B cell (primary cell): ENCODE measurements at regions not wholly inside any gene's neighbourhood (a gene's known extent, or its start where the extent isn't known, plus 50 kb on each side); places are given as distances from the start of the nearest gene placed in this dataset.

Experiments used
- ATAC-seq: fragments of 200-7000 bp; cut with Tn5 transposase; one replicate; pipeline ENCODE4 v1.10.0; 2021; ENCODE audit warnings: low read depth, mild to moderate bottlenecking, moderate number of reproducible peaks, moderate library complexity
- CTCF ChIA-PET: fragments of 350-600 bp; sonication (Branson Sonifier 250); formaldehyde crosslinking; loops from one replicate; lab custom pipeline; 2021; ENCODE audit warnings: antibody characterized with exemption, inconsistent platforms; lab: Charles Lee
- POLR2A ChIA-PET: fragments of 350-600 bp; sonication (Branson Sonifier 250); formaldehyde crosslinking; loops from one replicate; lab custom pipeline; 2021; ENCODE audit warnings: antibody characterized with exemption; lab: Charles Lee
- DNase-seq: peaks from one replicate; pipeline ENCODE4 v3.0.0; 2013
- H2AFZ ChIP-seq: 2 replicates; pipeline ENCODE4 v1.6.1; 2012; ENCODE audit warnings: mild to moderate bottlenecking, low read depth, low read length; ENCODE audit not compliant: insufficient read depth, poor library complexity, severe bottlenecking
- H3K27ac ChIP-seq, 2 donors: 1 replicate in 1 of 2; 2 replicates in 1 of 2; pipeline ENCODE4 v1.5.1; 2012 to 2013; ENCODE audit warnings: low read length in 2 of 2, mild to moderate bottlenecking in 2 of 2, moderate library complexity in 1 of 2
- H3K27me3 ChIP-seq, 4 experiments: fragments of 200-600 bp in 1 of 4; sonication (generic) in 1 of 4; replicated peaks in 1 of 4; 1 replicate in 2 of 4; 2 replicates in 2 of 4; pipeline versions ENCODE4 v1.6.1 to v1.7.0; 2013 to 2016; ENCODE audit warnings: low read length in 3 of 4, mild to moderate bottlenecking in 2 of 4, mixed read lengths in 1 of 4, moderate library complexity in 1 of 4; ENCODE audit not compliant: insufficient read depth in 4 of 4, control insufficient read depth in 3 of 4; ENCODE audit errors: control extremely low read depth in 1 of 4
- H3K36me3 ChIP-seq, 2 experiments: replicated peaks in 1 of 2; 1 replicate in 1 of 2; 2 replicates in 1 of 2; pipeline versions ENCODE4 v1.6.1 to v1.7.1; 2013; ENCODE audit warnings: low read length in 1 of 2; ENCODE audit not compliant: insufficient read depth in 2 of 2, control insufficient read depth in 1 of 2; ENCODE audit errors: control extremely low read depth in 1 of 2, extremely low read depth in 1 of 2
- H3K4me1 ChIP-seq, 2 donors: fragments of 200-600 bp in 1 of 2; sonication (generic) in 1 of 2; 1 replicate in 1 of 2; 2 replicates in 1 of 2; pipeline versions ENCODE4 v1.5.1 to v1.6.1; 2013 to 2017; ENCODE audit warnings: low read length in 2 of 2; ENCODE audit not compliant: control insufficient read depth in 2 of 2, insufficient read depth in 2 of 2
- H3K4me2 ChIP-seq: replicated peaks from 2 replicates; pipeline ENCODE3; 2012; ENCODE audit warnings: mild to moderate bottlenecking, low read depth, low read length; ENCODE audit not compliant: poor library complexity, severe bottlenecking
- H3K4me3 ChIP-seq, 5 experiments: fragments of 200-600 bp in 1 of 5; sonication (generic) in 1 of 5; 1 replicate in 3 of 5; 2 replicates in 2 of 5; pipeline versions ENCODE4 v1.5.1 to v1.7.0; 2011 to 2016; ENCODE audit warnings: low read length in 4 of 5, mild to moderate bottlenecking in 4 of 5, low read depth in 2 of 5, control low read depth in 1 of 5, moderate library complexity in 1 of 5; ENCODE audit not compliant: insufficient read depth in 1 of 5; ENCODE audit errors: control extremely low read depth in 1 of 5, extremely low read depth in 1 of 5
- H3K79me2 ChIP-seq: fragments of 200-600 bp; sonication (generic); one replicate; pipeline ENCODE4 v1.6.0; 2016; ENCODE audit warnings: low read length; ENCODE audit not compliant: control insufficient read depth, insufficient read depth
- H3K9ac ChIP-seq: fragments of 200-600 bp; sonication (generic); 2 replicates; pipeline ENCODE4 v1.6.1; 2017; ENCODE audit warnings: mild to moderate bottlenecking, low read length, moderate library complexity
- H3K9me3 ChIP-seq, 3 donors: one replicate each; pipeline versions ENCODE4 v1.6.1 to v1.7.1; 2013; ENCODE audit warnings: low read length in 2 of 3; ENCODE audit not compliant: control insufficient read depth in 2 of 3, insufficient read depth in 1 of 3; ENCODE audit errors: control extremely low read depth in 1 of 3
- H4K20me1 ChIP-seq: 2 replicates; pipeline ENCODE4 v1.6.0; 2012; ENCODE audit warnings: mild to moderate bottlenecking, low read length; ENCODE audit not compliant: insufficient read depth, control insufficient read depth, poor library complexity, severe bottlenecking
- H3K27ac Mint-ChIP-seq: one replicate; pipeline ENCODE4 v1.8.0; 2021; ENCODE audit warnings: mixed read lengths
- H3K27me3 Mint-ChIP-seq: one replicate; pipeline ENCODE4 v1.8.0; 2021; ENCODE audit warnings: mixed read lengths
- H3K4me1 Mint-ChIP-seq: one replicate; pipeline ENCODE4 v1.8.0; 2021; ENCODE audit warnings: mixed read lengths
- H3K4me3 Mint-ChIP-seq: one replicate; pipeline ENCODE4 v1.8.0; 2021; ENCODE audit warnings: mixed read lengths
- H3K9me3 Mint-ChIP-seq: one replicate; pipeline ENCODE4 v1.8.0; 2022; ENCODE audit warnings: mixed read lengths; ENCODE audit not compliant: insufficient read depth
- EZH2 ChIP-seq: IDR thresholded peaks from 2 replicates; pipeline ENCODE4 v1.6.1; 2012; ENCODE audit warnings: borderline replicate concordance, low read depth, mild to moderate bottlenecking, moderate library complexity, low read length; ENCODE audit not compliant: insufficient read depth, poor library complexity, severe bottlenecking
- WGBS: methylation state at CpG from one replicate; pipeline ENCODE4 v1.1.5; 2013; ENCODE audit warnings: missing lambda C conversion rate; ENCODE audit not compliant: insufficient coverage; 5-methylcytosine and 5-hydroxymethylcytosine counted together
- intact Hi-C: fragments of 100-400 bp; cut with micrococcal nuclease; formaldehyde crosslinking; loops from one replicate; pipeline ENCODE4 v1.10.0; 2022
- TF ChIP-seq, protein P1 (sequence below): fragments of 200-600 bp; IDR thresholded peaks from one replicate; pipeline ENCODE4 v1.8.0; 2022; ENCODE audit warnings: antibody characterized with exemption, mild to moderate bottlenecking

GRCh38 chr2:206876216-206876860 lies 63.0 kb upstream of the CPO start:
- ATAC-seq, result no peak

DNA sequence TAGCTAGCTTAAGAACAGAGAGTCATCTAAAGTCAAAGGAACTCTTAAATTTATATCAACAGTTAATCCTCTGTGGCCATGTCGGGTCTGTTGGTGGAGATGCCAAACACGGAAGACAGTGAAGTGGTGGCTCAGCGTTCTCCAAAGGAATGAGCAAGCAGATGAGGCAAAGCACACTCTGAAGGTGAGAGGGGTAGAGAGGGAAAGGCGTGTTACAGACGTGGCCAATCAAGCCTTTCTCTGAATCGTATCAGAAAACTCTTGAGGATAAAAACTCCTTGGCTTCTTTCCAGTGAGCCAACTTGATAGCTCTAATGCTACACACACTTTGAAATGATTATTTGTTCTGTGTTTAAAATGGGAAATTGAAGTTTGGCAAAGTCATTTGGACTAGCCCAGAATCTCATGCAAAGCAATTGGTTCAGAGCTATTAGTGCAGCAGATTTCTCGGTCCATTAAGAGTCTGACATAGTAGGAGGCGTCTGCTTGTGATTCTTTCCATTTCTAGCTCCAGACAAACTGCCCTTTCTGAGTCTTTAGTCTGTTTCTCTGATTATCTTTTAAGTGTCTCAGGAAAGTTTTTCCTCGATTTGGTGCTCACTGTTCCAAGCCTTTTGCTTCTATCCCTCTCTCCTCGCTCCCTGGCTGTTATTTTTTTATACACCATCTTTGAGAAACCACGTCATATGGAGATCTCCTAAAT lies 57.5 kb upstream of the CPO start:
- Histone ChIP-seq H3K27ac (no peak overlapping the region), H3K4me2 (no peak overlapping the region), H4K20me1 (no peaks in the 10 kb centered on the region), H3K79me2 (no peaks in the 10 kb centered on the region), H3K36me3 (no peaks in the 10 kb centered on the region), H3K4me3 (no peak overlapping the region), H3K9ac (no peak overlapping the region), H3K4me1 (no peaks in the 10 kb centered on the region), H3K9me3 (no peaks in the 10 kb centered on the region), H3K27me3 (no peaks in the 10 kb centered on the region), H2AFZ (no peak overlapping the region)
- no peak overlapping the region for H3K4me3 Mint-ChIP-seq
- 89% methylated on average over 7 of the region's 11 CpGs for WGBS
- H3K9me3 Mint-ChIP-seq, result no peaks in the 10 kb centered on the region
- ATAC-seq (no peak), DNase-seq (no peak)
- no peaks in the 10 kb centered on the region for H3K4me1 Mint-ChIP-seq
- H3K27ac Mint-ChIP-seq, result no peak overlapping the region
- H3K27me3 Mint-ChIP-seq, result no peaks in the 10 kb centered on the region
- intact Hi-C loops, result no loop called here
- TF ChIP-seq EZH2, result no peak
- TF ChIP-seq, protein P1, sequence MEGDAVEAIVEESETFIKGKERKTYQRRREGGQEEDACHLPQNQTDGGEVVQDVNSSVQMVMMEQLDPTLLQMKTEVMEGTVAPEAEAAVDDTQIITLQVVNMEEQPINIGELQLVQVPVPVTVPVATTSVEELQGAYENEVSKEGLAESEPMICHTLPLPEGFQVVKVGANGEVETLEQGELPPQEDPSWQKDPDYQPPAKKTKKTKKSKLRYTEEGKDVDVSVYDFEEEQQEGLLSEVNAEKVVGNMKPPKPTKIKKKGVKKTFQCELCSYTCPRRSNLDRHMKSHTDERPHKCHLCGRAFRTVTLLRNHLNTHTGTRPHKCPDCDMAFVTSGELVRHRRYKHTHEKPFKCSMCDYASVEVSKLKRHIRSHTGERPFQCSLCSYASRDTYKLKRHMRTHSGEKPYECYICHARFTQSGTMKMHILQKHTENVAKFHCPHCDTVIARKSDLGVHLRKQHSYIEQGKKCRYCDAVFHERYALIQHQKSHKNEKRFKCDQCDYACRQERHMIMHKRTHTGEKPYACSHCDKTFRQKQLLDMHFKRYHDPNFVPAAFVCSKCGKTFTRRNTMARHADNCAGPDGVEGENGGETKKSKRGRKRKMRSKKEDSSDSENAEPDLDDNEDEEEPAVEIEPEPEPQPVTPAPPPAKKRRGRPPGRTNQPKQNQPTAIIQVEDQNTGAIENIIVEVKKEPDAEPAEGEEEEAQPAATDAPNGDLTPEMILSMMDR, result no peak
- ChIA-PET CTCF (no interaction called here), POLR2A (no interaction called here)

More at GRCh38 chr2:206876216-206876860, 63.0 kb upstream of the CPO start:
- Mint-ChIP-seq H3K27ac (no peak overlapping the region), H3K4me3 (no peak overlapping the region), H3K4me1 (no peaks in the 10 kb centered on the region), H3K27me3 (peaks cover 5% of the 10 kb centered on the region), H3K9me3 (no peaks in the 10 kb centered on the region)
- 83% methylated on average over 3 of the region's 7 CpGs for WGBS
- intact Hi-C loops, result no loop called here
- ChIA-PET POLR2A (no interaction called here), CTCF (no interaction called here)
- DNase-seq, result no peak
- Histone ChIP-seq H3K79me2 (no peaks in the 10 kb centered on the region), H3K4me3 (no peak overlapping the region), H3K27me3 (no peaks in the 10 kb centered on the region), H3K9ac (no peak overlapping the region), H3K4me1 (no peaks in the 10 kb centered on the region), H3K27ac (no peak overlapping the region), H4K20me1 (no peaks in the 10 kb centered on the region), H3K36me3 (no peaks in the 10 kb centered on the region), H3K9me3 (no peaks in the 10 kb centered on the region), H2AFZ (no peak overlapping the region), H3K4me2 (no peak overlapping the region)
- TF ChIP-seq EZH2, result no peak
- TF ChIP-seq, protein P1, result no peak
